GM04503 (cell line): ENCODE measurements at regions not wholly inside any gene's neighbourhood (a gene's known extent, or its start where the extent isn't known, plus 50 kb on each side); places are given as distances from the start of the nearest gene placed in this dataset.

Experiments used
- DNase-seq: peaks from one replicate; pipeline ENCODE4 v3.0.0-alpha.2; 2012; ENCODE audit warnings: low read depth

DNA sequence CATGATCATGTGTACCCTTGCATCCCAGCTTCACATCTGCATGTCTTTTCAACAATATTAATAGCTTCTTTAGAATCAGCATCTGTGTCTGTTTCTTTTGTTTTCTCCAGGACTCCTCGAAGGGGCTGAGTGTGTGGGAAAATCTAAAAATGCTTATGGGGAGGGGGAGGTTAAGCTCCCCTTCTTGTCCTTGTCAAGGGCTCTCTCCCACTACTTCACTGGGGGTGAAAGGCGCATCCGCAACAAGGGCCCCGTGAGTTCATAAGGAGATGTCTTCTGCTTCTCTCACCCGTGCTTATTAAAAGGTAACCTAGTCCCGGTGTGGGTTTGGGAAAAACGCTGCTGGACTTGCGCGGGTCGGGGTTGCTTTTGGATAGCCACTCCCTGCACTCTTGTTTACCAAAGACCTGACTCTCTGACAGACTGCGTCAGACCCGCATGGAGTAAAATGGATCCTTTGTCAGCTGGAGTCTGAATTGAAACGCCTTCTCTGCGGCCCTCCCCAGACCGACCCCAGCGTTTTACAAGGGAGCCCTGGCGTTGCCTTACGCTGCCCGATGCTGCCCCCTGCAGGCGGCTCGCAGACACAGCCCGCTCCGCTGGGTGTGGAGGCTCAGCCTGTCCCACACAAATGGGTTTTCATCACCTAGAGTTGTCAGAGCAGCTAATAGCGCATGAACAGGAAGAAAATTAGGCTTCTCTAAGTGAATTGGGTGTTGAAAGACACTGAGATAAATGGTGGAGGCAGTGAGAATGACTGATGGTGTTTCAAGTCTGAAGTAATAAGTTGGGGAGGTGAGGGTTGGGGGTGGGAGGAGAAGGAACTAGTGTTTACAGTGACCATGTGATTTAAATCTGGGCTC, 53.8 kb downstream of the IER5 start:
- DNase-seq: no peak

DNA sequence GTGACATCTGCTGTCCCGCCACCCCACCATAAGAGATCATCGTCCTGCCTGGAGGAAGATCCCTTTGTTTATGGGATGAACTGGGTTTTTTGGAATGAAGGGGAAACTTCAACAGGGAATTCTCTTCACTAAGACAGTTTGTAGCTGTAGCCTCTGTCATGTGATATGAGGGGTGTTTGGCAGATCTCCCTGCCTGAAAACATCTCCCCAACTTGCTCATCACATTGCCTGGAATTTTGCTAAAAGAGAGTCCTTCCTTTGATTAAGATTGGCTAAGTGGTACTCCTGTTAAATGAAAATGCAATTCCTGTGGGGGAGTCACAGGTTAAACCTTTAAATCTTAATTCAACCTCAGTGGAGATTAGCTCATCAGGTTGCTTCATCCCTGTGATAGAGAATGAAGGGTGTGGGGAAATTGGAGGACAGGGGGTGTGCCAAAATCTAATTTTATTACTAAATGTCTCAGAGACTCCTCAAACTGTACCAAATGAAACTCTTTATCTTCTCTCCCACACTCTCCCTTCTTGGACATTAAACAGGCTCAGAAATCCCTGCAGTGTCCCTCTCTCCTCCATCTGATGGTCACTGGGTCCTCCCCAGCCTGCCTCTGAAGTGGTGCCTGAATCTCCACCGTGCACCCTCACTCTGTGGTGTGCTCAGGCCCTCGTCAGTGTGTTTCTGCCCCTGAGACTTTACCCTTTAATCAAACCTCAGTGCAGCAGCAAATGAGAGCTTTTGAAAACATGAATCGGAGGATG, 54.8 kb downstream of the IER5 start:
- no peak for DNase-seq

DNA sequence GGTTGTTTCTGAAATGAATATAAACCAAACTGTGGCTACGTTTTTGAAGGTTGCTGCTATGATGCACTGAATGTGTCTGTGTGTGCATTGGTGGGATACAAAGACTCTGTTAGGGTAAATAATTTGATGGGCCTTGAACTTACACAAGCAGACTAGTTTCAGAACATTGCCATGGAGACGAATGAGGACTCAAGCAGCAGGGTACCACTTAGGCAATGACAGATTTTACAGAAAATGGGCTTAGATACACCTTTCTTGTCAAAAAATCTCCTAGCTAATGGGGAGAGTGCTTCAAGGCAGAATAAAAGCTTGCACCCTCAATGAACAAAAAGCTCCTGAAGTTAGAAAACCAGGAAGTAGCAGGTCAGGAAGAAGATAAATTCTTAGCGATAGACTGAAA, 55.7 kb downstream of the IER5 start:
- DNase-seq: no peak

DNA sequence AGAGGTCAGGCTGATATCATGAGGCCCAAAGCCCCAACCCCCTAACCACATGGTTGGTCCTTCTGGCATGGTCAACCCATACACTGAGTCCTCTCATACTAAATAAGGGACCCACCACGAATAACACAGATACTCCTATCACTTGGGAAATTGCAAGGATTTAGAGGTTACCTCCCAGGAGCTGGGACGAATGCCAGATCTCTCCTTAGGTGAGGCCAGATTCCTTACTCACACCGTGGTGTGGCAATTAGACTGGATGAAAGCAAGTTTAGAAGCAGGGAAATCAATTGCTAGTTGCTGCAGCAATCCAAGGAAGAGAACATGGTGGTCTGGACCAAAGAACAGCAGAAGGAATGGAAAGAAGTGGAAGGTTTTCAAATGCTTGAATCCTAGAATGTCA, 60.1 kb downstream of the IER5 start:
- no peak for DNase-seq

DNA sequence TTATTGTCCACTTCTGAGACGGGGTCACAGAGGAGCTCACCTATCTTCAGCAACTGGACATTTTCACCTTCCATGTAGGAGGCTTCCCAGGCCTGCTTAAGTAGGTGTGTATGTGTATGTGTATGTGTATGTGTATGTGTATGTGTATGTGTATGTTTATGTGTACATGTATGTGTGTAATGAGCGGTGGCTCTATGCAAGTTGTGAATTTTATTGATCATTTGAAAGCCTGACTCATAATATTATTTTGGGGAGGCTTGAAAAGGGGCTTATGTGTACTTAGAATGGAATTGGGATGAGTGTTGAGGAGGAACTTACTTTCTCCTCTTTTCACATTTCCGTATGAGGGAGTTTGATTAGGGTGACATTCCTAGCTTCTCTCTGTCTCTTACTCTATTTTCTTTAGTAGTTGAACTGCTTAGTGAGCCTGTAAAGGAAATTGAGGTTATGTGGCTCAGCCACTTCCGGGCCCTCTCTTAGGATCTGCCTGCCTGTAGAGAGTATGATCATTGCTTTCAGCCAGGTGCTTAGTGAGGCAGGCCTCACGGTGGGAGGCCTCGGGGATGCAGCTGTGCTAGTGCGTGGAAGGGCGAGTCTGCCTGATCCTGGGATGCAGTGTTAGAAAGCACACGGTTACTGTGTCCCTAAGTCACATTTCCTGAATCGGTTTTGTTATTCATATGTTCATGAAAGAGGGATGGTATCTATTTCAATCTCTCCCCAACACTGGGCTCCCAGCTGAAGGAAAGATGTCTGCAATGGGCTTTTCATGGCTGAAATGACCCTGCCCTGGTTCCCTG, 61.0 kb downstream of the IER5 start:
- DNase-seq: no peak

DNA sequence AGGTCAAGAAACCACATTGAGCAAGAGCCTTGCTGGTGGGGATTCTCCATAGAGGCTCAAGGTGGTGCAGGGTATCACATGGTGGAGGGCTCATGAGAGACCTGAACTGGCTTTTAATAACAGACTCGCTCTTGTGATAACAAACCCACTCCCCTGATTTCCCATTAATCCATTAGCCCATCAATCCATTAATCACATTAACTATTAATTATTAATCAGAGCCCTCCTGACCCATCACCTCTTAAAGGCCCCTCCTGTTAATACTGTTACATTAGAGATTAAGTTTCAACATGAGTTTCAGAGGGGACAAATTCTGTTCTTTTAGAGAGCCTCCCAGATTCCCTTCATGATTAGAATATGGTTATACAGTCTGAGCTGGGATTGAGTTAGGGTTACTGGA, 61.8 kb downstream of the IER5 start:
- no peak for DNase-seq

DNA sequence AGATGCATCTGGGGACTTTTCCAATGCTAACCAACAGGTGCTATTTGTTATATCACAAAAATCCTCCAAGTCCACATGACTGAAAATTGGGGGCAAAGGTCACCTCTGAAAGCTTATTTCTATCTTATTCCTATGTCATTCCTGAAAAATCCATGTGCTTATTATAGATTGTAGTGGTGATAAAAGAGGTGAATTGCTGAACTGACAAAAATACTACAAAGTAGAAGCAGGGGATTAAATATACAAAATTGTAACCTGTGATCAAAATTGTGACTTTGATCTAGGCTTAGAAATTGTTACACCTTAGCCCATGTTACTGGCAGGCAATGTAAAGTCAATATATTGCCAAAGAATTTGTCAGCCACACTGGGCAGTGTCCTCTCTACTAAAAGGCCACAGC, 62.3 kb downstream of the IER5 start:
- no peak for DNase-seq

DNA sequence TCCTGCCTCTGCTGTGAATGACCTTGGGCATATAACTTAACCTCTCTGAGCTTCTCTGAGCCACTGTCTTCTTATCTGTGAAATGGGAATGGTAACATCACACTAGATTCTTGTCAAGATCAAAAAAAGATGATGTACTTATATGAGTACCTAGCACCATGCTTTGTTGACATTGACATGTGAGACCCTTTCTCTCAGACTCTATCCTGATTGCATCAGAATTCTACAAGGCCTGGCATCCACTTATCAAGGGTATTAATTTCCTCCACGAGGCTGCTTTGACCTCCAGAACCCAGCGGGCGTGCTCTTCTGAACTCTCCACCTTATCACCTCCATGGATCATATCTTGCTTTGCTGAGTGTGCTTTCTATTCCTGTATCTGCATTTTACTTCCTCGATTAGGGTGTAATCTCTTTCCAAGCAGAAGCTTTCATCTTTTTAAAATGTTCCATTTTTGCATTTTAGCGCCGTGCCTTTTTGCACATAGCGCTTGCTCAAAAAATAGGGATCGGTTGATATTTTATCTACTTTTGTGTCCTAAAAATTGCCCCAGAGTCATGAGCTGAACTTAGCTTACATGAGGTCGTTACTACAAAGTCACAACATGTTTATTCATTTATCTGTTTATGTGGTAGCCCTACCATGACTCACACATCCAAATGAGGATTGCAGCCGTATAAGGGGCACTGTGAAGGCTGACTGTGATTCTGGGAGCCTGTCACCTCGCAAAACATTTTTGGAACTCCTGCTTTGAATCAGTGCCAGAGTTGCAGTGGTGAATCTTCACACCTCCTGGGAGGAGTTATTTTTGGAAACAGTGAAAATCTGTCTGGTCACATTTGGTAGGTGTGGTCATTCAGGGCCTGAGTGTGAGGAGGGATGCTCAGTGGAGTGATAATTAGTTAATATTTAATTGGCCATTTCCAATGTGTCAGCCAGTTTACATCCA, 63.2 kb downstream of the IER5 start:
- no peak for DNase-seq

DNA sequence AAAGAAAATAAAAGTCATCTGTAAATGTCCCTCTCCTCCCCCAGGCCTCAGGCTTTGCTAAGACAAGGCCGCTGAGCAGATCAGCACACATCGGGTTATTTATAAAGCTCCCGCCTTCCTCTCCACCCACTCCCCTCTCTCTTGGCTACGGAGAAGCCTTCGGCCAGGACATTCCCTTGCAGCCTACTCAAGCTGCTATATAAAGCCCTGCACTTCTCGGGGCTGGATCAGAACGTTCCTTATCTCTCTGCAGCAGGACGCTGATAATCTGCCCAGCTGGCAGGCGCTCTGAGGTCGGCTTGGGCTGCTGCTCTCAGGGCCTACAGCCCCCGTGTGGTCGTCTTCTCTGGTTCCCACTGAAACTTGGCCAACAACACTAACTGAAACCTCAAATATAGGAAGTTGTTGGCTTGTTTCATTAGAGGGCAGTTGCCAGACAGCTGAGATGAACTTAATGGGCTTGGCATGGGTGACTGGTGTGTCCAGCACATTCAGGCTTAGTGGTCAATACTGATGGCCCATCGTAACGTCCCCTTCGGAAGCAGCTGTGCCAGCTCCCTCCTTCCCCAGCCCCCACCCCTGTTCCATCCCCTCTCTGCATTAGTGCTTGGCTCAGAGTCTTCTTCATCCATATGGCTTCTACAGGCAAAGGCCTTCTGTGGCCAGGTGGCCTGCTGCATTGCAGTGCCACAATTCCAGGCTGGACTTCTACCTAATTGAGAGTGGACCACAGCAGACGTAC, 64.6 kb downstream of the IER5 start:
- no peak for DNase-seq

DNA sequence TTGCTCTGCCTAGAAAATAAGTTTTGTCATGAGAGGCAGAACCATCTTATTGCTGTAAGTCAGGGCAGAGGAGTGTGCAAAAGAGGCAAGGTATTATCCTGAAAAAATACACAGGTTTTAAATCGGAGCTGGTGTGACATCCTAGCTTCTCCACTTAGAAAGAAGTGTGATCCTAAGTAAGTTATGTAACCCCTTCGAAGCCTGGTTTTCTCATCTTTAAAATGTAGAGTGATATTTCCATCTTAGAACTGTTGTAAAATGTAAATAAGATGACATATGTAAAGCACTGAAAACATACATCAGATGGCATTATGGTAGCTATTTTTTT, 65.1 kb downstream of the IER5 start:
- no peak for DNase-seq

DNA sequence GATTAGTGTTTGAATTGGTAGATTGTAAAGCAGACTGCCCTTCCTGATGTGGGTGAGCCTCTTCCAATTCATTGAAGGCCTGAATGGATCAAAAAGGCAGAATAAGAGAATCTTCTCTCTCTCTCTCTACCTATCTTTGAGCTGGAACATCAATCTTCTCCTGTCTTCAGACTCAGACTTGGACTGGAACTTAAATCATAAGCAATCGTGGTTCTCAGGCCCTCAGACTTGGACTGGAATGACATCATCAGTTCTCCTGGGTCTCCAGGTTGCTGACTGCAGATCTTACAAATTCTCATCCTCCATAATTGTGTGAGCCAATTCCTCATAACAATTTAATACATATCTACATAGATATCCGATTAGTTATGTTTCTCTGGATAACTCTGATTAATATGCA, 66.8 kb downstream of the IER5 start:
- no peak for DNase-seq

DNA sequence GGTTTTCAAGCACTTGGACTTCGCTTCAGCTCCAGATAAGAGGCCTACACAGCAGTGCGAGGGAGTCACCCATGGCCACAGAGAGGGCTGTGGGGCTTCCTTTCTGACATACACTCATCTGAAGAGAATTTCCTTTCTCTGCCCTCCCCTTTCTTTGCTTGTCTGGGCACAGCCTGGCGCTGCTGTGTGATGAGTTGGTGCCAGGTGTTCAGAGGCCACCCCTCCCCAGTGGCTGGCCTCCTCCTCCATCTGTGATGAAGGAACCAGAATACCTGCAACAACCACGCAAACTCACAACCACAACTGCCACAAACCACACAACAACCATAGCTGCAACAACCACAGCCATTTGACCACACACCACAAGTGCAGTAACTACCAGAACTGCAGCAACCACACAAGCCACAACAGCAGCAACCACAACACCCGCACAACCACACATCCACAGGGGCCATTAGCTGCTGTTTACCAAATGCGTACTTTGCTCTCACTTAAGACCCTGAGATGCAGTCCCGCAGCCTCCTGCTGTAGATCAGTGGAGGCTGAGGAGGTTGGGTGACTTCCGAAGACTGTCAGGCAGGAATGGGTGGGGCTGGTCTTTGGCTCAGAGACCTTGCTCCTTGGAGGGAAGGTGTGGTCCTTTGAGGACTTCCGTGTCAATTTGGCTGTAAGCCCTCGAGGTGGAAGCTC, 71.1 kb downstream of the IER5 start:
- no peak for DNase-seq

DNA sequence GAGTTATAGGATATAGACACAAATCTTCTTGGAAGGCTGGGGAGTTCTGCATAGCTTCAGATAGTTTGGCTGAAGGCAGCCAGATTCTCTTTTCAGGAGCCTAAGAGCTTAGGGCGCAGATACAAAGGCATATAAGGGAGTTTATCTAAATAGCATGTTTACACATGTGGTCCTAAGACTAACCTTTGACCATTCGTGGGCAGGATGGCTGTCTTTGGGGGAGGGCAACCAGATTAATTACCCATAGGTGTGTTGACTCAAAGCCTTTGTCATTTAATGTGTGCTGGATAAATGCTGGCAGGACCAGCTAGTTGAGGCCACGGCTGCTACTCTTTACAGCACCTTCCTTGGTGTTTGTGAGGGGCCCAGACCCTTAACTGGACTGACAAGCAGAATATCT, 71.8 kb downstream of the IER5 start:
- no peak for DNase-seq

DNA sequence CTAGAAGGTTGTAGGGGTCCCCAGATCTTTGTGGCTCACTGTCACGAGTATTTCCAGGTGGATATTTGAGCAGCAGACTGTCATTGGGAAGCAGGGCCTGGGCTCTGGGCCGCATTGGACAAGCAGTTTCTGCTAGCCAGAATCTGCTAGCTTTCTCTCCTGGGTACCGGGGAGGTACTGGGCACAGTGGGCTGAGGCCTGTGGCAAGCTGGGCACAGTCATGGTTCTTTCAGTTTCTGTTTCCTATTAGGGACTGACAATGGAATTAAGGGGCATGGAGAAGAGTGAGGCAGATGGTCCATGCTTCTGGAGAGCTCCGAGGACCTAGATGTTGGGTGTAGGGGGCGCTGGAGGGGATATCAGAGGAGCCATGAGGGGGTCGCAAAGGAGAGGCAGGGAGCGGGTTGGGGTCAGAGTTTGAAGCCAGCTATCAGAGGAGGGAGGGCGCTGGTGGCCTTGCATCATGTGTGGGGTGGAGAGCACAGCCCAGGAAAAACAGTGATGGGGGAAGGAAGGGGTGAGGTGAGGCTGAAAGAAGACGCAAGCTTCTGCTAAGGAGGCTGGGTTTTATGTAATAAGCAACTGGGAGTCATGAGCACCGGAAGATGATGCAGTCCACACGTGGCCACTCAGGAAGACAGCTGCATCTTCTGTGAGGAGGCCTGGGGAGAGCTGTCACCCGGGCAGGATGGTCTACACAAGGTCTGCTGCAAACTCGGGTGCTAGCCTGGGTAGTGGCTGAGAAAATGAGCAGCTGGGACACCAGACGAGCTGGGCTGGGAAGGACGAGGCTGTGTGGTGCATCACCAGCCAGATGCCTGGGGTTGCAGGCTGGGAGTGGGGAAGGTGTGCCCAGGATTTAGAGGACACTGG, 72.7 kb downstream of the IER5 start:
- no peak for DNase-seq

DNA sequence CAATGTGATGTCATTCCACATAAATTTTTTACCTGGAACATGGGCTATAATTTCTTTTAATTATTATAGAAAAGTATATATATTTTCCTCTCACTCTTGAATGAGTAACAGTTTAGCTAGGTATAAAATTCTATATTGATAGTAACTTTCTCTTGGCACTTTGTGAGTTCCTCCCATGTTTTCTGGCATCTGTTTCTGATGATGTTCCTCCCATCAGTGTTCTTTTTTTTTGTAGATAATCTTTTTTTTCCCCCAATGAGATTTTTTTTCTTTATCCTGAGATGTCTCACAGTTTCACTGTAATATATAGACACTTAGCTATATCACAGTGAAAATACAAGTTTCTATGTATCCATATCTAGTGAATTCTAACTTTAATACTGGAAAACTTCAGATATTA, 75.2 kb downstream of the IER5 start:
- DNase-seq: no peak

DNA sequence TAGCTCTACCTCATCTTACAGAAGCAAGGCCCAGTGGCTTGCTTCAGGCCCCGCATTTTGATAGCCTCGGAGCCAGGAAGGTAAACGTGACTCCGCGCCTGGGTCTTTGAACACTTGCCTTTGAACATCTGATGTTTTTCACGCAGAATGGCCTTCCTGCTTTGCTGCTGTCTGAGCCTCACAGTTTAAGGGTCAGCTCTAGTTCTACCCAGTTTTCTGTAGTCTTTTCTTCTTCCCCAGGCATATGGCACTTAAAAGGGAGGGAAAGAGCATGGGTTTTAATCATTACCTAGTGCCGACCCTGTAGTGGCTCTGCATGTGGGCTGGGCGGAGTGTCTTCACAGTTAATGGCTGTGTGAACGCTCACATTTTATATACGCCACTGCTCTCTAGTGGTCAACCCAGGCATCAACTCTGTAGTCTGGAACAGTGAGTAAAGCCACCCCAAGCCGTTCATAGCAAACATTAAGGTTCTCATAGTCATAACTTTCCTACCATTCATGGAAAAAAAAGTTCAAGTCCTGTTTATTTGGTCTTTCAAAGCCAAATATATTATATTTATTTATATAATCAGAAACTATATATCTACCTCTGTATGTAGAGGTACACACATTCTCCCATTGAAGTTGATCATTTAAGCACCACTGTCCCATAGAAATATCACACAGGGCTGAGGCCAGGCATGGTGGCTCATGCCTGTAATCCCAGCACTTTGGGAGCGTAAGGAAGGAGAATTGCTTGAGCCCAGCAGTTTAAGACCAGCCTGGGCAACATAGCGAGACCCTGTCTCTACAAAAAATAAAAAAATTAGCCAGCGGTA, 78.1 kb downstream of the IER5 start:
- DNase-seq: no peak

DNA sequence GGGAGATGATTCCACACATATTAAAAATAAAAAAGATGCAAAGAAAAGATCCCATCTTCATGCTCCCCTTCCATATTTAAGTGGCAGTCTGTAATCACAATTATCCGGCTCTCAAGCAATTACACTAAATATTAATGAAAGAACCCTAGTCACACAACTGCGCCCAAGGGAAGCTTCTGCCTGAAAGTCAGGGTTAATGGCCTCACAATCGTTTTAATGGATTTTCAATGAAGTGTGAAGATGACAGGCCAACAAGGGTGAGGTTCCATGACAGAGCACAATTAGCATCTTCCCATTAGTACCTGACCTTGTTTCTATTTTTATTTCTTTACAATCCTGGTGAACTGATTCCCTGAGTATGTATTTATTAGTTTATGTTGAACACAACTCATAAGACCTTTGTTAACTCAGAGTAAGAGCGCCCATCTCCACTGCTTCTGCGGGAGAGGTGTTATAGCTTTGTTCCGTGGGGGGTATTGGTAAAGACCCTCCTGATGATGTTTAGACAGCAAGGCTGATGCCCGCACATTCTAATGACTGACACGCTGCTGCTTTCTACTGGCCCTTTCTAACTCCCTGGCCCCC, 80.9 kb downstream of the IER5 start:
- DNase-seq: no peak

DNA sequence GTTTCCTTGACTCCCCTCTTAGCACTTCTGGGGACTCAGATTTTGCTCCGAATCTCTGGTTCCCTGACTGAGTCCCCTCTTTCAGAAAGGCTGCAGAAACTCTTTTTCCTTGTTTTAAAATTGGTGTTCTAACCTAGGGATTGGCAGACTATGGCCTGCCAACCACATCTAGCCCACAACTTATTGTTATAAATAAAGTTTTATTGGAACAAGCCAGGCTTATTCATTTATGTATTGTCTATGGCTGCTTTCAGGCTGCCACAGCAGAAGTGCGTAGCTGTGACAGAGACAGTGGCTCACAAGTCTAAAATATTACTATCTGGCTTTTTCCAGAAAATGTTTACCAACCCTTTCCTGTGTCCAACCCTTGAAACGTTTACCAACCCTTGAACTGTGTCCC, 81.7 kb downstream of the IER5 start:
- no peak for DNase-seq
